ENCODE measurements at regions not wholly inside any gene's neighbourhood (a gene's known extent, or its start where the extent isn't known, plus 50 kb on each side); places are given as distances from the start of the nearest gene placed in this dataset.

DNA sequence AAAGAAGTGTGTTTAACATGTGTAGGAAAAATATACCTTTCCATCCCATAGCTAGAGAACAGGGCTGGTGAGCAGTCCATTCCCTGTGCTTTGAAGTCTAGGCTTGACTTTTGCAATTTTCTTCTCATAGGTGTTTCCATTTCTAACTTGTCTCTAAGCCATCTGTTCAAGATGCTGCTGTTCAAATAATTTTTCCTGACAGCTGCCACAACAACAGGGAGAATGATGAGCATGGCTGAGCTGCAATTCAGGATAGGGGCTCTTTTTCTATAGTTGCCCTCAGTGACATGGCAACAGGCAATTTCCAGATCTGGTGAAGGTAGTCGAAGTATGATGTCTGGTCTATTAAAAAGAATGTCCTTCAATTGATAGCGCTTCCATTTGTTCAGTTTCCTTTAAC lies 103.0 kb upstream of the HS3ST5 start:
- TF ChIP-seq, protein P1, sequence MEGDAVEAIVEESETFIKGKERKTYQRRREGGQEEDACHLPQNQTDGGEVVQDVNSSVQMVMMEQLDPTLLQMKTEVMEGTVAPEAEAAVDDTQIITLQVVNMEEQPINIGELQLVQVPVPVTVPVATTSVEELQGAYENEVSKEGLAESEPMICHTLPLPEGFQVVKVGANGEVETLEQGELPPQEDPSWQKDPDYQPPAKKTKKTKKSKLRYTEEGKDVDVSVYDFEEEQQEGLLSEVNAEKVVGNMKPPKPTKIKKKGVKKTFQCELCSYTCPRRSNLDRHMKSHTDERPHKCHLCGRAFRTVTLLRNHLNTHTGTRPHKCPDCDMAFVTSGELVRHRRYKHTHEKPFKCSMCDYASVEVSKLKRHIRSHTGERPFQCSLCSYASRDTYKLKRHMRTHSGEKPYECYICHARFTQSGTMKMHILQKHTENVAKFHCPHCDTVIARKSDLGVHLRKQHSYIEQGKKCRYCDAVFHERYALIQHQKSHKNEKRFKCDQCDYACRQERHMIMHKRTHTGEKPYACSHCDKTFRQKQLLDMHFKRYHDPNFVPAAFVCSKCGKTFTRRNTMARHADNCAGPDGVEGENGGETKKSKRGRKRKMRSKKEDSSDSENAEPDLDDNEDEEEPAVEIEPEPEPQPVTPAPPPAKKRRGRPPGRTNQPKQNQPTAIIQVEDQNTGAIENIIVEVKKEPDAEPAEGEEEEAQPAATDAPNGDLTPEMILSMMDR (IDR thresholded peaks at IDR 0.05) = no peak
- no peak for TF ChIP-seq EZH2 (IDR thresholded peaks at IDR 0.05)

Data from neural progenitor cell (in vitro differentiated cells).